ENCODE measurements at regions not wholly inside any gene's neighbourhood (a gene's known extent, or its start where the extent isn't known, plus 50 kb on each side); places are given as distances from the start of the nearest gene placed in this dataset.

- Histone ChIP-seq H3K9me3 (ENCODE audit: low read depth) (no peaks in the 10 kb centered on the region), H3K4me1 (ENCODE audit: insufficient read depth) (no peaks in the 10 kb centered on the region), H3K79me2 (no peaks in the 10 kb centered on the region), H3K4me2 (no peak overlapping the region), H3K9me2 (replicated peaks; ENCODE audit: insufficient read depth) (no peaks in the 10 kb centered on the region), H3K4me3 (no peak overlapping the region), H2AFZ (no peak overlapping the region), H3K27ac (no peak overlapping the region), H3K27me3 (no peaks in the 10 kb centered on the region), H4K20me1 (ENCODE audit: insufficient read depth, poor library complexity, severe bottlenecking) (no peaks in the 10 kb centered on the region), H3K36me3 (replicated peaks; ENCODE audit: insufficient read depth, low read depth) (no peaks in the 10 kb centered on the region)
- TF ChIP-seq EZH2phosphoT487 (IDR thresholded peaks at IDR 0.05; ENCODE audit: low read depth, severe bottlenecking, unreplicated experiment) (no peak), EZH2 (IDR thresholded peaks at IDR 0.05; ENCODE audit: borderline replicate concordance) (no peak), CTCF (IDR thresholded peaks at IDR 0.05; ENCODE audit: poor library complexity) (no peak)
- no peak for DNase-seq (ENCODE audit: low spot score)
Observed at GRCh38 chr5:106523852-106524251, 1146.9 kb downstream of the EFNA5 start.

GRCh38 chr5:106522296-106522695 is 1148.4 kb downstream of the EFNA5 start:
- no peaks in the 10 kb centered on the region for H3K9me2 ChIP-seq (replicated peaks; ENCODE audit: insufficient read depth)
- WGBS (ENCODE audit: low lambda C conversion rate, missing lambda C conversion rate): 63% methylated on average over 6 of the region's 6 CpGs
- H3K36me3 ChIP-seq (replicated peaks; ENCODE audit: insufficient read depth, low read depth): no peaks in the 10 kb centered on the region
- H2AFZ ChIP-seq: no peak overlapping the region
- H3K9me3 ChIP-seq (ENCODE audit: low read depth): no peaks in the 10 kb centered on the region
- TF ChIP-seq EZH2 (IDR thresholded peaks at IDR 0.05; ENCODE audit: borderline replicate concordance): no peak
- no peak for TF ChIP-seq CTCF (IDR thresholded peaks at IDR 0.05; ENCODE audit: poor library complexity)
- TF ChIP-seq EZH2phosphoT487 (IDR thresholded peaks at IDR 0.05; ENCODE audit: low read depth, severe bottlenecking, unreplicated experiment): no peak
- no peaks in the 10 kb centered on the region for H3K27me3 ChIP-seq
- no peak overlapping the region for H3K4me3 ChIP-seq
- H3K27ac ChIP-seq: no peak overlapping the region
- no peaks in the 10 kb centered on the region for H3K79me2 ChIP-seq
- no peak overlapping the region for H3K4me2 ChIP-seq
- H3K4me1 ChIP-seq (ENCODE audit: insufficient read depth): no peaks in the 10 kb centered on the region
- H4K20me1 ChIP-seq (ENCODE audit: insufficient read depth, poor library complexity, severe bottlenecking): no peaks in the 10 kb centered on the region
- DNase-seq (ENCODE audit: low spot score): no peak

GRCh38 chr5:106521701-106522100 is 1149.0 kb downstream of the EFNA5 start:
- DNase-seq (ENCODE audit: low spot score): no peak
- Histone ChIP-seq H3K9me3 (ENCODE audit: low read depth) (no peaks in the 10 kb centered on the region), H3K9me2 (replicated peaks; ENCODE audit: insufficient read depth) (no peaks in the 10 kb centered on the region), H3K27ac (no peak overlapping the region), H3K79me2 (no peaks in the 10 kb centered on the region), H3K4me3 (no peak overlapping the region), H4K20me1 (ENCODE audit: insufficient read depth, poor library complexity, severe bottlenecking) (no peaks in the 10 kb centered on the region), H2AFZ (no peak overlapping the region), H3K4me1 (ENCODE audit: insufficient read depth) (no peaks in the 10 kb centered on the region), H3K4me2 (no peak overlapping the region), H3K27me3 (no peaks in the 10 kb centered on the region), H3K36me3 (replicated peaks; ENCODE audit: insufficient read depth, low read depth) (no peaks in the 10 kb centered on the region)
- 76% methylated on average over 2 of the region's 2 CpGs for WGBS (ENCODE audit: low lambda C conversion rate, missing lambda C conversion rate)
- TF ChIP-seq EZH2phosphoT487 (IDR thresholded peaks at IDR 0.05; ENCODE audit: low read depth, severe bottlenecking, unreplicated experiment) (no peak), CTCF (IDR thresholded peaks at IDR 0.05; ENCODE audit: poor library complexity) (no peak), EZH2 (IDR thresholded peaks at IDR 0.05; ENCODE audit: borderline replicate concordance) (no peak)

- no peaks in the 10 kb centered on the region for H3K27me3 ChIP-seq
- H3K4me1 ChIP-seq (ENCODE audit: insufficient read depth): no peaks in the 10 kb centered on the region
- no peaks in the 10 kb centered on the region for H4K20me1 ChIP-seq (ENCODE audit: insufficient read depth, poor library complexity, severe bottlenecking)
- TF ChIP-seq EZH2phosphoT487 (IDR thresholded peaks at IDR 0.05; ENCODE audit: low read depth, severe bottlenecking, unreplicated experiment) (no peak), CTCF (IDR thresholded peaks at IDR 0.05; ENCODE audit: poor library complexity) (no peak), EZH2 (IDR thresholded peaks at IDR 0.05; ENCODE audit: borderline replicate concordance) (no peak)
- H3K79me2 ChIP-seq: no peaks in the 10 kb centered on the region
- H3K4me2 ChIP-seq: no peak overlapping the region
- no peaks in the 10 kb centered on the region for H3K9me3 ChIP-seq (ENCODE audit: low read depth)
- no peak for DNase-seq (ENCODE audit: low spot score)
- H3K4me3 ChIP-seq: no peak overlapping the region
- no peaks in the 10 kb centered on the region for H3K9me2 ChIP-seq (replicated peaks; ENCODE audit: insufficient read depth)
- H3K36me3 ChIP-seq (replicated peaks; ENCODE audit: insufficient read depth, low read depth): no peaks in the 10 kb centered on the region
- H3K27ac ChIP-seq: no peak overlapping the region
- H2AFZ ChIP-seq: no peak overlapping the region
Observed at GRCh38 chr5:106510321-106510720, 1160.4 kb downstream of the EFNA5 start.
